Activated naive CD4-positive, alpha-beta T cell treated with anti-CD3 and anti-CD28 coated beads, Interleukin-2, amount 10 ng/mL, durations not matched to agents 7 days and 5 days (primary cell): ENCODE measurements at regions not wholly inside any gene's neighbourhood (a gene's known extent, or its start where the extent isn't known, plus 50 kb on each side); places are given as distances from the start of the nearest gene placed in this dataset.

Experiments used
- CTCF ChIA-PET: fragments of 350-600 bp; sonication (Branson Sonifier 250); formaldehyde crosslinking; loops from one replicate; lab custom pipeline; 2021; ENCODE audit warnings: antibody characterized with exemption; lab: Charles Lee
- DNase-seq: peaks from one replicate; pipeline ENCODE4 v3.0.0-alpha.2; 2020
- H3K27ac Mint-ChIP-seq: one replicate; pipeline ENCODE4 v1.8.0; 2021; ENCODE audit warnings: mild to moderate bottlenecking, moderate library complexity, mixed read lengths
- H3K27me3 Mint-ChIP-seq: one replicate; pipeline ENCODE4 v1.8.0; 2021; ENCODE audit warnings: mild to moderate bottlenecking, mixed read lengths
- H3K36me3 Mint-ChIP-seq: one replicate; pipeline ENCODE4 v1.8.0; 2021; ENCODE audit warnings: mixed read lengths
- H3K4me1 Mint-ChIP-seq: one replicate; pipeline ENCODE4 v1.8.0; 2021; ENCODE audit warnings: mixed read lengths
- H3K4me3 Mint-ChIP-seq: one replicate; pipeline ENCODE4 v1.8.0; 2021; ENCODE audit warnings: mild to moderate bottlenecking, moderate library complexity, mixed read lengths
- H3K9me3 Mint-ChIP-seq: one replicate; pipeline ENCODE4 v1.8.0; 2021; ENCODE audit warnings: mixed read lengths

DNA sequence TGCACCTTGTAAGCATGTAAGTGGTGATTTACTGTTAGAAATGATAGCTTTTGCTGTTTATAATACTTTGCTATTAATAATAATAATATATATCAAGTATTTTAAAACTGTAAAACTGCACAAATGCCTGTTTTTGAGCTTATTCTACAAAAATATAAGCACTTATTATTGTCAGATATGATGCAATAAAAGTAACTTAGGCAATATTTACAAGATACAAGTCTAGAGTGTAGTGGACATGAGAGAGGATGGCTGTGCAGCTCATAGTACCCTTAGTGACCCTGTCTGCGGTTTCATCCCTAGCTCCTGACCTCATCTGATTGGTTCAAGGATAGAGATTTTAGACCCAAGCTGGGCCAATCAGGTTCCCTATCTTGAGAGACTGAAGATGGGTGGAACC lies 178.4 kb downstream of the MTX2 start:
- H3K27ac Mint-ChIP-seq, result no peak overlapping the region

DNA sequence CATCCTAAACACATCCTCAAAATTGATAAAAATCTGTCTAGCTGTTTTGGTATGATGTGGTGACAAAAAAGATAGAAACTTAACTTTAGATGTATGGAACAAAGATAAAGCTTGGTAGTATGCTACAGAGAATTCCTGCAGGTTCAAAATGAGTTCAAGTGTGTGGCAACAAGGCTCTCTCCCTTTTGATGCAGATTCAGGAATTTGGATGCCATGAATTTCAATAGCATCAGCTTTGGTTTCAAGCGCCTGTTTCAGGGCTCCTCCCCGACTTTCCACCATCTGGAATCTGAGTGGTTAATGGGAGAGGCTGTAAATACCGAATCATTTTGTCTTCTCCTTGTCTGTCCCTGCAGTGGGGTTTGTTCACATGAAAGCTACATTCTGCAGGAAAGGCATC lies 180.6 kb downstream of the MTX2 start:
- CTCF ChIA-PET, result interaction anchor here (1.2 to 9.3 kb wide), 2 partner anchors 105 to 308 kb away, joined by 3 to 140 read pairs; no protein-coding TSS in a partner anchor
- H3K9me3 Mint-ChIP-seq, result no peaks in the 10 kb centered on the region
- no peaks in the 10 kb centered on the region for H3K36me3 Mint-ChIP-seq
- H3K27me3 Mint-ChIP-seq, result peaks cover 14% of the 10 kb centered on the region
- H3K4me3 Mint-ChIP-seq, result no peak overlapping the region
- DNase-seq, result no peak
- no peaks in the 10 kb centered on the region for H3K4me1 Mint-ChIP-seq
- H3K27ac Mint-ChIP-seq, result no peak overlapping the region

More for the DNA sequence above, 178.4 kb downstream of the MTX2 start:
- CTCF ChIA-PET, result interaction anchor here (1.2 to 1.6 kb wide), 3 partner anchors 9 to 107 kb away, joined by 3 to 4 read pairs (median 3); no protein-coding TSS in a partner anchor
- Mint-ChIP-seq H3K4me1 (no peaks in the 10 kb centered on the region), H3K27me3 (peaks cover 7% of the 10 kb centered on the region), H3K4me3 (no peak overlapping the region), H3K36me3 (no peaks in the 10 kb centered on the region), H3K9me3 (no peaks in the 10 kb centered on the region)
- no peak for DNase-seq

DNA sequence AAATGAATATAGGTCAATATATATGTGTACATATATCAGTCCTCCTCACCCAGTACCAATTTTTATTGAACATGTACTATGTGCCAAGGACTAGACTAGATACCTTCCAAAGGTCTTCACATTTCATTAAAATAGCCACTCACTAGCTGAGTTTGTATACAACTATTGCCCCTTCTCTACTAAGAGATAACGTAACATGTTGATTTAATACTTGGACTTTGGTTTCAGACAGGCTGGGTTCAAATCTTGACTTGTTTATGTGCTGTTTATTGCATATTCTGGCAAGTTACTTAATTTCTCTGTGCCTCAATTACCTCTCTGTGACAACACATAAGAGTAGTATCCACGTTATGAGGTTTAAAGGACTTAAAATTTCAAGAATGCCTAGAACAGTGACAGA lies 184.5 kb downstream of the MTX2 start:
- CTCF ChIA-PET, result interaction anchor here (1.1 to 9.3 kb wide), 7 partner anchors 8 to 326 kb away, joined by 3 to 140 read pairs (median 6); no protein-coding TSS in a partner anchor
- DNase-seq, result no peak
- no peak overlapping the region for H3K4me3 Mint-ChIP-seq
- peaks cover 30% of the 10 kb centered on the region for H3K27me3 Mint-ChIP-seq
- H3K4me1 Mint-ChIP-seq, result no peaks in the 10 kb centered on the region
- no peaks in the 10 kb centered on the region for H3K9me3 Mint-ChIP-seq
- no peaks in the 10 kb centered on the region for H3K36me3 Mint-ChIP-seq
- no peak overlapping the region for H3K27ac Mint-ChIP-seq

- CTCF ChIA-PET, result interaction anchor here (0.6 to 9.3 kb wide), 33 partner anchors 9 to 746 kb away, joined by 3 to 140 read pairs (median 4); partner anchors contain the start of genes HOXD4 and MTX2
- Mint-ChIP-seq H3K36me3 (no peaks in the 10 kb centered on the region), H3K9me3 (no peaks in the 10 kb centered on the region), H3K4me3 (no peak overlapping the region), H3K27me3 (peaks cover 40% of the 10 kb centered on the region), H3K4me1 (no peaks in the 10 kb centered on the region), H3K27ac (no peak overlapping the region)
- DNase-seq, result peak; percentile 87
These were observed 185.9 kb downstream of the MTX2 start for GRCh38 chr2:176454893-176455815.

- no peak overlapping the region for H3K4me3 Mint-ChIP-seq
- no peak overlapping the region for H3K27ac Mint-ChIP-seq
- CTCF ChIA-PET, result interaction anchor here (0.9 to 9.3 kb wide), 17 partner anchors 9 to 692 kb away, joined by 3 to 140 read pairs (median 5); partner anchors contain the start of gene HOXD4
- DNase-seq, result no peak
- no peaks in the 10 kb centered on the region for H3K36me3 Mint-ChIP-seq
- peaks cover 40% of the 10 kb centered on the region for H3K27me3 Mint-ChIP-seq
- no peaks in the 10 kb centered on the region for H3K9me3 Mint-ChIP-seq
- no peaks in the 10 kb centered on the region for H3K4me1 Mint-ChIP-seq
These were observed 186.6 kb downstream of the MTX2 start for GRCh38 chr2:176455816-176456291.

GRCh38 chr2:176457481-176457880 lies 188.2 kb downstream of the MTX2 start:
- peaks cover 44% of the 10 kb centered on the region for H3K27me3 Mint-ChIP-seq
- CTCF ChIA-PET, result interaction anchor here (1.1 to 9.3 kb wide), 4 partner anchors 11 to 331 kb away, joined by 4 to 140 read pairs (median 6); no protein-coding TSS in a partner anchor
- no peak for DNase-seq
- H3K9me3 Mint-ChIP-seq, result no peaks in the 10 kb centered on the region
- no peak overlapping the region for H3K4me3 Mint-ChIP-seq
- no peak overlapping the region for H3K27ac Mint-ChIP-seq
- no peaks in the 10 kb centered on the region for H3K36me3 Mint-ChIP-seq
- H3K4me1 Mint-ChIP-seq, result no peaks in the 10 kb centered on the region

- H3K4me3 Mint-ChIP-seq, result no peak overlapping the region
These were observed 192.0 kb downstream of the MTX2 start for GRCh38 chr2:176461098-176461808.

GRCh38 chr2:176461809-176462670 lies 192.8 kb downstream of the MTX2 start:
- no peak overlapping the region for H3K4me3 Mint-ChIP-seq
- H3K9me3 Mint-ChIP-seq, result no peaks in the 10 kb centered on the region
- no peak overlapping the region for H3K27ac Mint-ChIP-seq
- H3K4me1 Mint-ChIP-seq, result no peaks in the 10 kb centered on the region
- DNase-seq, result no peak
- CTCF ChIA-PET, result interaction anchor here (3.1 kb wide), 1 partner anchor 322 kb away, joined by 15 read pairs; no protein-coding TSS in a partner anchor
- no peaks in the 10 kb centered on the region for H3K36me3 Mint-ChIP-seq
- H3K27me3 Mint-ChIP-seq, result peaks cover 47% of the 10 kb centered on the region

More at GRCh38 chr2:176461098-176461808, 192.0 kb downstream of the MTX2 start:
- no peaks in the 10 kb centered on the region for H3K36me3 Mint-ChIP-seq
- CTCF ChIA-PET, result interaction anchor here (3.1 kb wide), 1 partner anchor 321 kb away, joined by 15 read pairs; no protein-coding TSS in a partner anchor
- H3K4me1 Mint-ChIP-seq, result no peaks in the 10 kb centered on the region
- no peak for DNase-seq
- no peaks in the 10 kb centered on the region for H3K9me3 Mint-ChIP-seq
- H3K27me3 Mint-ChIP-seq, result peaks cover 45% of the 10 kb centered on the region
- no peak overlapping the region for H3K27ac Mint-ChIP-seq

- DNase-seq, result no peak
- CTCF ChIA-PET, result interaction anchor here (0.6 kb wide), 1 partner anchor 10 kb away, joined by 3 read pairs; no protein-coding TSS in a partner anchor
- no peaks in the 10 kb centered on the region for H3K36me3 Mint-ChIP-seq
- no peak overlapping the region for H3K4me3 Mint-ChIP-seq
- peaks cover 41% of the 10 kb centered on the region for H3K27me3 Mint-ChIP-seq
- H3K27ac Mint-ChIP-seq, result no peak overlapping the region
- no peaks in the 10 kb centered on the region for H3K9me3 Mint-ChIP-seq
- no peaks in the 10 kb centered on the region for H3K4me1 Mint-ChIP-seq
These were observed 194.3 kb downstream of the MTX2 start for GRCh38 chr2:176463546-176463945.

DNA sequence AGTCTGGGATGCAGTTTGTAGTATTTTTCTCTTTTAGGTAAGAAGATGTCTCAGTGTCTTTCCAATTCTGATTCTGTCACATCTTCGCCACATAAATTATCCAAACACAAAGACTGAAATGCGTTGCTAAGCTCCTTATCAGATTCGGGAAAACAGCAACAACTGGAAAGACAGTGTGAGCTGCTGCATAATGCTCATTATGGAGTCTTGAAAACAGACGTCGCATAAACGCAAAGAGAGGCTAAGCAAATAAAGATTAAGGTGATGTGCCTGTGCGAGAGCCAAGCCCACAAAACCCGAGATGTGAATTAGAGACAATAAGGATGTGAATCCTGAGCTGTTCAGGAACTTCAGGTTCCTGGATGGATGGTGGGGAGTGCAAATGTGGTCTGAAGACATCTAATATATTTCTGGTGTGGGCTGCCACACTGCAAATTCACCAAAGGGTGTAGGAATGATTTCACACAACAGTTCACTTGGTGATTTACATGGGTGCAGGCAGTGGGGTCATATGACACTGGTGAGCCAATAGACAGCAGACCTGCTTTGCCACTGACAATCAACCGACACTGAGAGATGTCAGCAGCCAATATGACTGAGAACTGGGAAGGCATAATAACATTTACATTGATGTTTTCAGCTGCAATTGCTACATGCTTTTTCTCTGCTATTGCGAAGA lies 195.8 kb downstream of the MTX2 start:
- CTCF ChIA-PET, result interaction anchor here (0.7 kb wide), 1 partner anchor 16 kb away, joined by 3 read pairs; no protein-coding TSS in a partner anchor
- Mint-ChIP-seq H3K27me3 (peaks cover 29% of the 10 kb centered on the region), H3K9me3 (no peaks in the 10 kb centered on the region), H3K4me1 (no peaks in the 10 kb centered on the region), H3K27ac (no peak overlapping the region), H3K4me3 (no peak overlapping the region), H3K36me3 (no peaks in the 10 kb centered on the region)
- no peak for DNase-seq

DNA sequence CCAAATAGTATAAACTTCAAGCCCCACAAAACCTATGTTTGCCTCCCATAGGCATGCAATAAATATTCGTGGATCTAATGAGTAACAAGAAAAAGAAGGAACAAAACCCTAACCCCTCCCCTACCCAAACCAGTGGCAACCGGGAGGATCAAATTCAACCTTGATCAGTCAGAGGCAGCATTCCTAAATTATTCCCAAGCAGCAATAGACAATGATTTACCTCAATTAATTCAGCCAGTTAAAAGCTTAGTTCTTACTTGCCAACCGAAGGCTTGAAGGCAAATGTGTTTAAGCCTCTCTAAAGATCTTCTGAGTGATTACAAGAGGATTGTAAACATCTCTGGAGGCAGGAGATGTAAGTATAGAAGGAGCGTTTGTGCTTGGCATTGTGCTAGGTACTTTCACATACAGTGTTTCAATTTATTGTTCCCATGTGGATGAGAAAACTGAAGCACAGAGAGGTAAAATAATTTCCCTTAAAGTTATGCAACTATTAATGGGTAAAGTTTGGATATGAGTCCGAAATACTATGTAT lies 197.7 kb downstream of the MTX2 start:
- peaks cover 23% of the 10 kb centered on the region for H3K27me3 Mint-ChIP-seq
- H3K4me1 Mint-ChIP-seq, result peaks cover 2% of the 10 kb centered on the region
- DNase-seq, result no peak
- no peak overlapping the region for H3K4me3 Mint-ChIP-seq
- H3K9me3 Mint-ChIP-seq, result no peaks in the 10 kb centered on the region
- CTCF ChIA-PET, result interaction anchor here (1.2 kb wide), 1 partner anchor 12 kb away, joined by 3 read pairs; no protein-coding TSS in a partner anchor
- H3K36me3 Mint-ChIP-seq, result no peaks in the 10 kb centered on the region
- H3K27ac Mint-ChIP-seq, result no peak overlapping the region

DNA sequence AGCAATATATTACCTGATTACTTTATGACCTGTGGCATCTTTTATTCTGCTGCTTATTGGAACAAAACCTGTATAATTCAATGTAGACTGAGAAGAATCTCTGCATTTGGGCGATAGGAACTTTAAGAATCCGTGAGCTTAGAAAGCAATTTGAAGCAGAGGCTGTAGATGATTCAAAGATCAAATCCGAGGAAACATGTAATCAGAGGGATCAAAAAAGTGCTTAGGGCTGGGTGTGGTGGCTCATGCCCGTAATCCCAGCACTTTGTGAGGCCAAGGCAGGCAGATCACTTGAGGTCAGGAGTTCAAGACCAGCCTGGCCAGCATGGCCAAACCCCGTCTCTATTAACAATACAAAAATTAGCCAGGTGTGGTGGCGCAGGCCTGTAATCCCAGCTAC lies 198.4 kb downstream of the MTX2 start:
- no peak for DNase-seq
- H3K9me3 Mint-ChIP-seq, result no peaks in the 10 kb centered on the region
- CTCF ChIA-PET, result interaction anchor here (1.2 kb wide), 1 partner anchor 13 kb away, joined by 3 read pairs; no protein-coding TSS in a partner anchor
- no peak overlapping the region for H3K27ac Mint-ChIP-seq
- H3K4me1 Mint-ChIP-seq, result peaks cover 6% of the 10 kb centered on the region
- peaks cover 17% of the 10 kb centered on the region for H3K27me3 Mint-ChIP-seq
- H3K36me3 Mint-ChIP-seq, result peaks cover 2% of the 10 kb centered on the region
- H3K4me3 Mint-ChIP-seq, result no peak overlapping the region
